DND-41 (cell line): ENCODE measurements at regions not wholly inside any gene's neighbourhood (a gene's known extent, or its start where the extent isn't known, plus 50 kb on each side); places are given as distances from the start of the nearest gene placed in this dataset.

Source experiments
- ATAC-seq: fragments of 200-7000 bp; cut with Tn5 transposase; 3 replicates; pipeline ENCODE4 v1.9.1; 2021; ENCODE audit warnings: low read depth; ENCODE audit not compliant: insufficient read depth
- DNase-seq: peaks from one replicate; pipeline ENCODE4 v3.0.0-alpha.2; 2020
- H2AFZ ChIP-seq: 2 replicates; pipeline ENCODE4 v1.6.0; 2012; ENCODE audit warnings: low read depth, low read length
- H3K27ac ChIP-seq: 2 replicates; pipeline ENCODE4 v1.5.1; 2012; ENCODE audit warnings: low read length, inconsistent platforms
- H3K27me3 ChIP-seq: fragments of 200-600 bp; sonication (generic); 2 replicates; pipeline ENCODE4 v1.6.0; 2012; ENCODE audit warnings: low read length, mild to moderate bottlenecking, inconsistent platforms; ENCODE audit not compliant: insufficient read depth, poor library complexity
- H3K36me3 ChIP-seq: 2 replicates; pipeline ENCODE4 v1.5.1; 2012; ENCODE audit warnings: low read length, inconsistent platforms; ENCODE audit not compliant: insufficient read depth
- H3K4me1 ChIP-seq: 2 replicates; pipeline ENCODE4 v1.5.1; 2012; ENCODE audit warnings: mild to moderate bottlenecking, low read length; ENCODE audit not compliant: insufficient read depth
- H3K4me2 ChIP-seq: 2 replicates; pipeline ENCODE4 v1.6.0; 2012; ENCODE audit warnings: mild to moderate bottlenecking, moderate library complexity, low read length, inconsistent platforms; ENCODE audit not compliant: insufficient read depth
- H3K4me3 ChIP-seq, 2 experiments: fragments of 200-600 bp in 1 of 2; shearing (Covaris generic) in 1 of 2; 2 replicates each; pipeline ENCODE4 v1.5.1; 2012 to 2016; ENCODE audit warnings: inconsistent platforms in 2 of 2, low read length in 2 of 2, mild to moderate bottlenecking in 2 of 2, low read depth in 1 of 2, moderate library complexity in 1 of 2
- H3K79me2 ChIP-seq: 2 replicates; pipeline ENCODE4 v1.6.0; 2012; ENCODE audit warnings: low read length, inconsistent platforms; ENCODE audit not compliant: insufficient read depth
- H3K9ac ChIP-seq: 2 replicates; pipeline ENCODE4 v1.6.0; 2012; ENCODE audit warnings: low read depth, mild to moderate bottlenecking, inconsistent platforms, low read length, moderate library complexity
- H3K9me3 ChIP-seq: 2 replicates; pipeline ENCODE4 v1.5.1; 2012; ENCODE audit warnings: low read length, moderate library complexity, mild to moderate bottlenecking, inconsistent platforms; ENCODE audit not compliant: insufficient read depth, severe bottlenecking
- H4K20me1 ChIP-seq: 2 replicates; pipeline ENCODE4 v1.6.0; 2012; ENCODE audit warnings: low read length; ENCODE audit not compliant: insufficient read depth
- EZH2 ChIP-seq: IDR thresholded peaks from 3 replicates; pipeline ENCODE4 v1.6.1; 2012; ENCODE audit warnings: borderline replicate concordance, low read depth, mild to moderate bottlenecking, moderate library complexity, low read length, inconsistent platforms; ENCODE audit not compliant: severe bottlenecking
- TF ChIP-seq, protein P1 (sequence below): IDR thresholded peaks from 2 replicates; pipeline ENCODE4 v1.5.1; 2012; ENCODE audit warnings: borderline replicate concordance, low read length, moderate library complexity, mild to moderate bottlenecking; ENCODE audit not compliant: poor library complexity, severe bottlenecking; ENCODE audit errors: extremely low read depth

DNA sequence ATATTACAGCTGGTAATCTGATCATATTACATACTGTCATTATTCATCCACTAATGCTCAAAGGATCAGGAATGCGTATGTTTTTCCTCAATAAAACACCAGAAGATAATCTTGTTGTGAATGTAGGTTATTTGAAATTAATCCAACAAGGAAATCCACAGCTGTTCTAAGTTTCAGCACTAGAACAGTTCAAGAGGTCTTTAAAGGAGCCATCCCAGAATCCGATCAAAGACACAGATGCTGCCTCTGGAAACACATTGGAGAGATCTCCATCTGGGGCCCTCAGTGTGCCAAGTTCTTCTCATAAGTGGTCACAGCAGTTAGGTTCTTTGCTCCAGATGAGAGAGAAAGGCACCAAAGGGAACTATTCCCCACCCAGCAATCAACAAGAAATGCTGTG lies 1955.1 kb upstream of the RAG2 start:
- H3K79me2 ChIP-seq, result no peaks in the 10 kb centered on the region
- ATAC-seq (no peak), DNase-seq (no peak)
- no peak overlapping the region for H2AFZ ChIP-seq
- no peaks in the 10 kb centered on the region for H3K36me3 ChIP-seq
- no peaks in the 10 kb centered on the region for H4K20me1 ChIP-seq
- TF ChIP-seq EZH2, result no peak
- TF ChIP-seq, protein P1, sequence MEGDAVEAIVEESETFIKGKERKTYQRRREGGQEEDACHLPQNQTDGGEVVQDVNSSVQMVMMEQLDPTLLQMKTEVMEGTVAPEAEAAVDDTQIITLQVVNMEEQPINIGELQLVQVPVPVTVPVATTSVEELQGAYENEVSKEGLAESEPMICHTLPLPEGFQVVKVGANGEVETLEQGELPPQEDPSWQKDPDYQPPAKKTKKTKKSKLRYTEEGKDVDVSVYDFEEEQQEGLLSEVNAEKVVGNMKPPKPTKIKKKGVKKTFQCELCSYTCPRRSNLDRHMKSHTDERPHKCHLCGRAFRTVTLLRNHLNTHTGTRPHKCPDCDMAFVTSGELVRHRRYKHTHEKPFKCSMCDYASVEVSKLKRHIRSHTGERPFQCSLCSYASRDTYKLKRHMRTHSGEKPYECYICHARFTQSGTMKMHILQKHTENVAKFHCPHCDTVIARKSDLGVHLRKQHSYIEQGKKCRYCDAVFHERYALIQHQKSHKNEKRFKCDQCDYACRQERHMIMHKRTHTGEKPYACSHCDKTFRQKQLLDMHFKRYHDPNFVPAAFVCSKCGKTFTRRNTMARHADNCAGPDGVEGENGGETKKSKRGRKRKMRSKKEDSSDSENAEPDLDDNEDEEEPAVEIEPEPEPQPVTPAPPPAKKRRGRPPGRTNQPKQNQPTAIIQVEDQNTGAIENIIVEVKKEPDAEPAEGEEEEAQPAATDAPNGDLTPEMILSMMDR, result no peak
- no peaks in the 10 kb centered on the region for H3K9me3 ChIP-seq
- no peak overlapping the region for H3K4me3 ChIP-seq
- no peak overlapping the region for H3K4me2 ChIP-seq
- H3K4me1 ChIP-seq, result no peaks in the 10 kb centered on the region
- H3K27me3 ChIP-seq, result no peaks in the 10 kb centered on the region
- no peak overlapping the region for H3K9ac ChIP-seq
- H3K27ac ChIP-seq, result no peak overlapping the region

DNA sequence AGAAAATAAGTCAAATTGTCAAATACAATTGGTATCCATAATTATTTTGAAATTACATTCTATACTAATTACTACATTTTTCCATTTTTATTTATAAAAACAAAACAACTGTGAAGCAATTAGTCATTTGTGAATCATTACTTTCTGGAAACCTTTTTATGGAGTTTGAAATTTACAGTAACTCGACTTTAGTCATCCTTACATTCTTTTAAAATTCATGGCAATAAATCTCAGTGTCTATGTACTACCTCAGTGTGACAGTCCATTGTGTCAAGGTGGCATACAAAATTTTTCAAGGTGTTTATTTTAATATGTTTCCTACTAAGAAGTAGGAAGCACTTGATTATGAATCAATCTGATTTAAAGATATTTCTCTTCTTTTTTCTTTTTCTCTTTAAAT lies 1949.4 kb upstream of the RAG2 start:
- Histone ChIP-seq H3K9ac (no peak overlapping the region), H3K4me1 (no peaks in the 10 kb centered on the region), H3K4me3 (no peak overlapping the region), H3K9me3 (no peaks in the 10 kb centered on the region), H4K20me1 (no peaks in the 10 kb centered on the region), H3K36me3 (no peaks in the 10 kb centered on the region), H2AFZ (no peak overlapping the region), H3K79me2 (no peaks in the 10 kb centered on the region), H3K27me3 (no peaks in the 10 kb centered on the region), H3K27ac (no peak overlapping the region), H3K4me2 (no peak overlapping the region)
- DNase-seq (no peak), ATAC-seq (no peak)
- TF ChIP-seq, protein P1, result no peak
- no peak for TF ChIP-seq EZH2

DNA sequence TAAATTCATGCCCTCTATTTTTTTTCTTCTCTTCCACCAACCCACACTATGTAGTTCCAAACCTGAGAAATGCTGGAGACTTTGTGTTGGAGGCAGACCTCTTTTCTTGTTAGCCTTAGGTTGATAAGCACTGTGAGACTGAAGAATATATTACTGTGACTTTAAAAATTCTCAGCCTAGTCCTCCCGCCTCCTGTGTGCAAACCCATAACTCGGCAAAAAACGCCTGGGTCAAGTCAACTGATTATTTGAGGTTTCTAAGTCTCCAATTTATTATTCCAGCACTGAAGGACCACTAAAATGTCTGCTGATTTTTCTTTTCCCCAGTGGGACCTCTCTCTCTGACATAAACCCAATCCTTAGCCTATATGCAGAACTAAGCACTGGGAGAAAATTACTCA lies 1946.0 kb upstream of the RAG2 start:
- TF ChIP-seq EZH2, result no peak
- TF ChIP-seq, protein P1, result no peak
- H3K36me3 ChIP-seq, result no peaks in the 10 kb centered on the region
- no peak overlapping the region for H2AFZ ChIP-seq
- H3K9ac ChIP-seq, result no peak overlapping the region
- H3K27me3 ChIP-seq, result no peaks in the 10 kb centered on the region
- no peak overlapping the region for H3K4me2 ChIP-seq
- H3K79me2 ChIP-seq, result no peaks in the 10 kb centered on the region
- no peak for DNase-seq
- no peaks in the 10 kb centered on the region for H3K4me1 ChIP-seq
- no peak overlapping the region for H3K27ac ChIP-seq
- H3K4me3 ChIP-seq, result no peak overlapping the region
- no peaks in the 10 kb centered on the region for H3K9me3 ChIP-seq
- ATAC-seq, result no peak
- H4K20me1 ChIP-seq, result no peaks in the 10 kb centered on the region

DNA sequence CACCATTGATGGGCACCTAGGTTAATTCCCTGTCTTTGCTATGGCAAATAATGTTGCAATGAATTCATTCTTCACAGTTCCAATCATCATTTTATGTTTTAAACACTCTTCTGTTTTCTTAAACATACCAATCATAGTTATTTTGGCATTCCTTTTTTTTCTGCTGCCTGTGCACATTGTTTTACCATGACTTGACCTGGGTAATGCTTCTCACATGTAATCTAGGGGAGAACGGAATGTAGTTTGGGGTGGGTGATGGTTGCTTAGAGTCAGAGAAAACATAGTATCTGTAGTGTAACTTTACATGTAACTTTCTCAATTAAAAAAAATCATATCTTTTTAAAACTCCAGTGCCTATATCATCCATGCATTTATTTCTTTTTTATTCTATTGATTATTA lies 1945.3 kb upstream of the RAG2 start:
- Histone ChIP-seq H3K9ac (no peak overlapping the region), H3K4me3 (no peak overlapping the region), H3K27ac (no peak overlapping the region), H3K4me2 (no peak overlapping the region), H3K79me2 (no peaks in the 10 kb centered on the region), H3K9me3 (no peaks in the 10 kb centered on the region), H3K36me3 (no peaks in the 10 kb centered on the region), H2AFZ (no peak overlapping the region), H3K4me1 (no peaks in the 10 kb centered on the region), H4K20me1 (no peaks in the 10 kb centered on the region), H3K27me3 (no peaks in the 10 kb centered on the region)
- ATAC-seq, result no peak
- TF ChIP-seq, protein P1, result no peak
- TF ChIP-seq EZH2, result no peak
- no peak for DNase-seq
